Natural killer cell (primary cell): ENCODE measurements at regions not wholly inside any gene's neighbourhood (a gene's known extent, or its start where the extent isn't known, plus 50 kb on each side); places are given as distances from the start of the nearest gene placed in this dataset.

Source experiments
- ATAC-seq, 3 donors: fragments of 150-1000 bp in 2 of 3; fragments of 200-7000 bp in 1 of 3; cut with Tn5 transposase; 1 replicate in 1 of 3; 2 replicates in 2 of 3; pipeline ENCODE4 v1.10.0; 2021; ENCODE audit warnings: mild to moderate bottlenecking in 2 of 3, moderate library complexity in 2 of 3
- DNase-seq, 2 donors: peaks; one replicate each; pipeline versions ENCODE4 v3.0.0 to v3.0.0-alpha.2; 2013 to 2021; ENCODE audit warnings: mixed read lengths in 1 of 2
- H3K27ac ChIP-seq: one replicate; pipeline ENCODE4 v1.5.1; 2013; ENCODE audit warnings: mild to moderate bottlenecking, low read length
- H3K27me3 ChIP-seq: one replicate; pipeline ENCODE4 v1.6.1; 2013; ENCODE audit warnings: low read length; ENCODE audit not compliant: control insufficient read depth, insufficient read depth
- H3K36me3 ChIP-seq: one replicate; pipeline ENCODE4 v1.6.1; 2013; ENCODE audit warnings: low read length; ENCODE audit not compliant: control insufficient read depth, insufficient read depth
- H3K4me1 ChIP-seq: one replicate; pipeline ENCODE4 v1.6.1; 2013; ENCODE audit warnings: low read length; ENCODE audit not compliant: control insufficient read depth, insufficient read depth
- H3K4me3 ChIP-seq: one replicate; pipeline ENCODE4 v1.5.1; 2013; ENCODE audit warnings: low read length
- H3K9me3 ChIP-seq: one replicate; pipeline ENCODE4 v1.6.1; 2013; ENCODE audit warnings: low read length; ENCODE audit not compliant: control insufficient read depth, insufficient read depth
- H3K27ac Mint-ChIP-seq, 2 donors: one replicate each; pipeline ENCODE4 v1.8.0; 2022; ENCODE audit warnings: mild to moderate bottlenecking in 2 of 2, mixed read lengths in 2 of 2, moderate library complexity in 1 of 2
- H3K27me3 Mint-ChIP-seq, 2 donors: one replicate each; pipeline ENCODE4 v1.8.0; 2022; ENCODE audit warnings: low read depth in 2 of 2, mixed read lengths in 2 of 2
- H3K36me3 Mint-ChIP-seq: one replicate; pipeline ENCODE4 v1.8.0; 2022; ENCODE audit warnings: mixed read lengths
- H3K4me1 Mint-ChIP-seq, 2 donors: one replicate each; pipeline ENCODE4 v1.8.0; 2022; ENCODE audit warnings: mixed read lengths in 2 of 2
- H3K4me3 Mint-ChIP-seq: one replicate; pipeline ENCODE4 v1.8.0; 2022; ENCODE audit warnings: mild to moderate bottlenecking, moderate library complexity, mixed read lengths
- H3K9me3 Mint-ChIP-seq, 2 donors: one replicate each; pipeline ENCODE4 v1.8.0; 2022; ENCODE audit warnings: mixed read lengths in 2 of 2
- CTCF ChIP-seq: fragments of 200-600 bp; IDR thresholded peaks from one replicate; pipeline ENCODE4 v1.8.0; 2022; ENCODE audit warnings: antibody characterized with exemption
- WGBS: methylation state at CpG from one replicate; pipeline ENCODE4 v1.1.7; 2013; ENCODE audit warnings: missing lambda C conversion rate; ENCODE audit not compliant: insufficient coverage; 5-methylcytosine and 5-hydroxymethylcytosine counted together
- intact Hi-C: fragments of 100-400 bp; cut with micrococcal nuclease; formaldehyde crosslinking; loops from one replicate; pipeline ENCODE4 v1.14.2; 2022

- Mint-ChIP-seq H3K4me1 (no peaks in the 10 kb centered on the region), H3K9me3 (peaks cover 16 to 19% of the 10 kb centered on the region in 2 donors), H3K27ac (no peak overlapping the region), H3K4me3 (no peak overlapping the region), H3K36me3 (peaks cover 3% of the 10 kb centered on the region), H3K27me3 (no peaks in the 10 kb centered on the region)
- Histone ChIP-seq H3K9me3 (no peaks in the 10 kb centered on the region), H3K4me3 (no peak overlapping the region), H3K4me1 (no peaks in the 10 kb centered on the region), H3K27me3 (no peaks in the 10 kb centered on the region), H3K36me3 (no peaks in the 10 kb centered on the region), H3K27ac (no peak overlapping the region)
- no peak for ATAC-seq
- 77% methylated on average over 1 of the region's 1 CpG for whole genome bisulfite sequencing
- intact Hi-C loops: no loop called here
- DNase-seq: no peak
- no peak for TF ChIP-seq CTCF
Measured at GRCh38 chr4:45199736-45200135, 473.4 kb upstream of the GNPDA2 start.

- intact Hi-C loops: no loop called here
- Mint-ChIP-seq H3K4me1 (no peaks in the 10 kb centered on the region), H3K27me3 (no peaks in the 10 kb centered on the region), H3K27ac (no peak overlapping the region), H3K9me3 (peaks cover 11 to 19% of the 10 kb centered on the region in 2 donors), H3K4me3 (no peak overlapping the region), H3K36me3 (no peaks in the 10 kb centered on the region)
- no peak overlapping the region for H3K27ac ChIP-seq
- WGBS: 100% methylated on average over 1 of the region's 2 CpGs
- no peaks in the 10 kb centered on the region for H3K4me1 ChIP-seq
- no peak for TF ChIP-seq CTCF
- ATAC-seq (no peak), DNase-seq (no peak)
- H3K27me3 ChIP-seq: no peaks in the 10 kb centered on the region
- H3K9me3 ChIP-seq: no peaks in the 10 kb centered on the region
- no peak overlapping the region for H3K4me3 ChIP-seq
- no peaks in the 10 kb centered on the region for H3K36me3 ChIP-seq
Measured at GRCh38 chr4:45188501-45188900, 462.1 kb upstream of the GNPDA2 start.

- 83% methylated on average over 2 of the region's 4 CpGs for WGBS
- no peak for ATAC-seq
- TF ChIP-seq CTCF: no peak
- H3K27ac Mint-ChIP-seq: no peak overlapping the region
- no peaks in the 10 kb centered on the region for H3K4me1 Mint-ChIP-seq
- no peaks in the 10 kb centered on the region for H3K27me3 Mint-ChIP-seq
- Histone ChIP-seq H3K4me3 (no peak overlapping the region), H3K4me1 (no peaks in the 10 kb centered on the region), H3K27ac (no peak overlapping the region), H3K27me3 (no peaks in the 10 kb centered on the region), H3K36me3 (no peaks in the 10 kb centered on the region), H3K9me3 (no peaks in the 10 kb centered on the region)
- H3K9me3 Mint-ChIP-seq: peaks cover 11 to 17% of the 10 kb centered on the region in 2 donors
- DNase-seq: no peak
- intact Hi-C loops: no loop called here
- no peak overlapping the region for H3K4me3 Mint-ChIP-seq
- H3K36me3 Mint-ChIP-seq: no peaks in the 10 kb centered on the region
Measured at GRCh38 chr4:45186249-45186648, 459.9 kb upstream of the GNPDA2 start.

GRCh38 chr4:45183905-45184304, 457.5 kb upstream of the GNPDA2 start:
- Mint-ChIP-seq H3K36me3 (no peaks in the 10 kb centered on the region), H3K4me1 (no peaks in the 10 kb centered on the region), H3K9me3 (peaks cover 13 to 17% of the 10 kb centered on the region in 2 donors), H3K27ac (no peak overlapping the region), H3K4me3 (no peak overlapping the region), H3K27me3 (no peaks in the 10 kb centered on the region)
- H3K27ac ChIP-seq: no peak overlapping the region
- ATAC-seq (no peak), DNase-seq (no peak)
- H3K9me3 ChIP-seq: no peaks in the 10 kb centered on the region
- H3K27me3 ChIP-seq: no peaks in the 10 kb centered on the region
- no peaks in the 10 kb centered on the region for H3K36me3 ChIP-seq
- no peak overlapping the region for H3K4me3 ChIP-seq
- H3K4me1 ChIP-seq: no peaks in the 10 kb centered on the region
- no peak for TF ChIP-seq CTCF
- intact Hi-C loops: no loop called here
- WGBS: no CpG with 5 or more reads among the region's 2 CpGs
